Keratinocyte (primary cell): ENCODE measurements at regions not wholly inside any gene's neighbourhood (a gene's known extent, or its start where the extent isn't known, plus 50 kb on each side); places are given as distances from the start of the nearest gene placed in this dataset.

Experiments used
- DNase-seq: peaks from one replicate; pipeline ENCODE4 v3.0.0-alpha.2; 2011; ENCODE audit warnings: low read depth, missing footprints, low spot score
- FAIRE-seq: peaks from 2 replicates; lab custom pipeline; 2011; peaks lifted over from hg19 to GRCh38; lab: Jason Lieb, UNC
- H2AFZ ChIP-seq: 2 replicates; pipeline ENCODE4 v1.6.0; 2012; ENCODE audit warnings: low read length, control low read depth, inconsistent platforms; ENCODE audit not compliant: control insufficient read depth
- H3K27ac ChIP-seq: 2 replicates; pipeline ENCODE4 v1.5.1; 2011; ENCODE audit warnings: low read length; ENCODE audit not compliant: control insufficient read depth, insufficient read depth
- H3K27me3 ChIP-seq: 3 replicates; pipeline ENCODE4 v1.6.0; 2011; ENCODE audit warnings: low read length; ENCODE audit not compliant: control insufficient read depth, insufficient read depth; ENCODE audit errors: extremely low read depth
- H3K36me3 ChIP-seq, 2 experiments: 2 replicates in 1 of 2; 3 replicates in 1 of 2; pipeline ENCODE4 v1.5.1; 2011; ENCODE audit warnings: low read length in 2 of 2, mild to moderate bottlenecking in 1 of 2; ENCODE audit not compliant: control insufficient read depth in 2 of 2, insufficient read depth in 2 of 2; ENCODE audit errors: extremely low read depth in 1 of 2
- H3K4me1 ChIP-seq: 3 replicates; pipeline ENCODE4 v1.5.1; 2011; ENCODE audit warnings: low read length; ENCODE audit not compliant: control insufficient read depth, insufficient read depth; ENCODE audit errors: extremely low read depth
- H3K4me2 ChIP-seq: 3 replicates; pipeline ENCODE4 v1.6.0; 2011; ENCODE audit warnings: low read depth, low read length; ENCODE audit not compliant: control insufficient read depth, insufficient read depth; ENCODE audit errors: extremely low read depth
- H3K4me3 ChIP-seq, 3 experiments: fragments of 200-600 bp in 1 of 3; sonication (generic) in 1 of 3; 2 replicates in 2 of 3; 3 replicates in 1 of 3; pipeline ENCODE4 v1.5.1; 2011 to 2016; ENCODE audit warnings: low read length in 3 of 3, mild to moderate bottlenecking in 3 of 3, control low read depth in 2 of 3, inconsistent platforms in 1 of 3, low read depth in 1 of 3, mixed read lengths in 1 of 3, mixed run types in 1 of 3, moderate library complexity in 1 of 3; ENCODE audit not compliant: control insufficient read depth in 2 of 3, insufficient read depth in 2 of 3; ENCODE audit errors: extremely low read depth in 1 of 3
- H3K79me2 ChIP-seq: 2 replicates; pipeline ENCODE4 v1.6.0; 2012; ENCODE audit warnings: low read length; ENCODE audit not compliant: control insufficient read depth, insufficient read depth
- H3K9ac ChIP-seq: 3 replicates; pipeline ENCODE4 v1.6.0; 2011; ENCODE audit warnings: low read length; ENCODE audit not compliant: control insufficient read depth, insufficient read depth; ENCODE audit errors: extremely low read depth
- H3K9me1 ChIP-seq: 3 replicates; pipeline ENCODE4 v1.6.0; 2011; ENCODE audit warnings: low read length; ENCODE audit not compliant: control insufficient read depth, insufficient read depth; ENCODE audit errors: extremely low read depth
- H3K9me3 ChIP-seq: 2 replicates; pipeline ENCODE4 v1.5.1; 2012; ENCODE audit warnings: low read depth, low read length; ENCODE audit not compliant: control insufficient read depth
- H4K20me1 ChIP-seq: 3 replicates; pipeline ENCODE4 v1.6.0; 2011; ENCODE audit warnings: low read length; ENCODE audit not compliant: control insufficient read depth, insufficient read depth; ENCODE audit errors: extremely low read depth
- CTCF ChIP-seq, 3 experiments: IDR thresholded peaks in 1 of 3; conservative IDR thresholded peaks in 1 of 3; optimal IDR thresholded peaks in 1 of 3; 2 replicates in 2 of 3; 3 replicates in 1 of 3; pipeline versions ENCODE3 to v1.5.1; 2011; ENCODE audit warnings: low read length in 3 of 3, mild to moderate bottlenecking in 3 of 3, moderate library complexity in 2 of 3, control low read depth in 1 of 3, inconsistent platforms in 1 of 3; ENCODE audit not compliant: insufficient read depth in 2 of 3; ENCODE audit errors: extremely low read depth in 1 of 3
- EZH2 ChIP-seq: IDR thresholded peaks from one replicate; pipeline ENCODE4 v1.6.1; 2012; ENCODE audit warnings: inconsistent platforms, mild to moderate bottlenecking, low read length, moderate library complexity
- dilution Hi-C: fragments of 300-500 bp; cut with MboI; formaldehyde crosslinking; loops from one replicate; pipeline ENCODE4 v1.7.0; 2020; ENCODE audit warnings: low sequenced_read_pairs; ENCODE audit not compliant: extremely low pct_ligation_motif_present

- Histone ChIP-seq H3K4me2 (no peak overlapping the region), H2AFZ (no peak overlapping the region), H3K27ac (no peak overlapping the region), H3K9me3 (no peaks in the 10 kb centered on the region), H3K27me3 (no peaks in the 10 kb centered on the region), H3K79me2 (no peaks in the 10 kb centered on the region), H3K9ac (no peak overlapping the region), H3K36me3 (no peaks in the 10 kb centered on the region), H3K4me3 (no peak overlapping the region), H4K20me1 (no peaks in the 10 kb centered on the region), H3K9me1 (no peaks in the 10 kb centered on the region), H3K4me1 (no peaks in the 10 kb centered on the region)
- FAIRE-seq (no peak), DNase-seq (no peak)
- TF ChIP-seq CTCF (optimal IDR thresholded peaks at IDR 0.05 in 1 of 3, IDR thresholded peaks at IDR 0.05 in 1 of 3, conservative IDR thresholded peaks at IDR 0.05 in 1 of 3; ENCODE audit: extremely low read depth in 1 of 3, insufficient read depth in 2 of 3, low read length in 3 of 3) = no peak
- no peak for TF ChIP-seq EZH2
- dilution Hi-C loops = no loop called here
Measured at GRCh38 chr6:54646069-54646950, 200.3 kb upstream of the FAM83B start.

DNA sequence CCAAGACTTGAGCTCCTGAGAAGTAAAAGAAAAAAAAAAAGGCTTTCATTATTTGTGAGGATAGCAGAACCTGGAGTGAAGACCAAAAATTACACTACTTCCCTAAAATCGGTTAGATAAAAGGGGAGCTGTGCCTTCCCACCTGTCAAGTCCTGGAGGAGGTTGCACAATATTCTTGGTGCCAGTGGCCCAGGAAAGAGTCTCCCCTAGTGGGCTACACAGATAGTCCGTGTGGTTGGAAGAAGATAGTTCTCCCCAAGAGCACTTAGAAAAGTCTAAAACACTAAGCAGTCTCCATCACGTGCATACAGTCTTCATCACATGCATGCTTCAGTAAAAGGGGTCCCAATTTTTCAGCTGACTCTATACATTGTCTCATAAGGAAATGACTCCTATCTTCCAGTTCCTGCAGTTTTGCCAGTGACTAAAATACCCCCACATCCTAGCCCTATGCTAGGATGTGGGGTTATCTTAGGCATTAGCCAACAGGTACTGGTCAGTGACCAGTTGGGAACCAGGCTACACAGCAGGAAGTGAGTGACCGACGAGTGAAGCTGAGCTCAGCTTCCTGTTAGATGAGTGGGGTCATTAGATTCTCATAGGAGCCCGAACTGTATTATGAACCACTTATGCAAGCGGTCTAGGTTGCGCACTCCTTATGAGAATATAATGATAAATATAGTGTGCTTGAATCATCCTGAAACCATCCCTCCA lies 199.5 kb upstream of the FAM83B start:
- H3K27me3 ChIP-seq = no peaks in the 10 kb centered on the region
- H3K79me2 ChIP-seq = no peaks in the 10 kb centered on the region
- no peak overlapping the region for H3K9ac ChIP-seq
- no peak overlapping the region for H3K4me2 ChIP-seq
- no peak for DNase-seq
- H3K27ac ChIP-seq = no peak overlapping the region
- TF ChIP-seq EZH2 (no peak), CTCF (optimal IDR thresholded peaks at IDR 0.05 in 1 of 3, IDR thresholded peaks at IDR 0.05 in 1 of 3, conservative IDR thresholded peaks at IDR 0.05 in 1 of 3; ENCODE audit: extremely low read depth in 1 of 3, insufficient read depth in 2 of 3, low read length in 3 of 3) (no peak)
- no peak overlapping the region for H2AFZ ChIP-seq
- no peaks in the 10 kb centered on the region for H3K9me1 ChIP-seq
- no peaks in the 10 kb centered on the region for H4K20me1 ChIP-seq
- H3K4me3 ChIP-seq = no peak overlapping the region
- H3K36me3 ChIP-seq = no peaks in the 10 kb centered on the region
- dilution Hi-C loops = no loop called here
- H3K4me1 ChIP-seq = no peaks in the 10 kb centered on the region
- no peaks in the 10 kb centered on the region for H3K9me3 ChIP-seq
- no peak for FAIRE-seq
